Islet of Langerhans (tissue), 1 donor: ENCODE measurements at regions not wholly inside any gene's neighbourhood (a gene's known extent, or its start where the extent isn't known, plus 50 kb on each side); places are given as distances from the start of the nearest gene placed in this dataset.
"Not testable (repeated sequence)": the region's sequence is repeated elsewhere in the genome, so short reads cannot be mapped to it uniquely, and the experiment has no call there.

Experiments used
- FAIRE-seq: peaks from one replicate; lab custom pipeline; 2011; peaks lifted over from hg19 to GRCh38; lab: Jason Lieb, UNC

DNA sequence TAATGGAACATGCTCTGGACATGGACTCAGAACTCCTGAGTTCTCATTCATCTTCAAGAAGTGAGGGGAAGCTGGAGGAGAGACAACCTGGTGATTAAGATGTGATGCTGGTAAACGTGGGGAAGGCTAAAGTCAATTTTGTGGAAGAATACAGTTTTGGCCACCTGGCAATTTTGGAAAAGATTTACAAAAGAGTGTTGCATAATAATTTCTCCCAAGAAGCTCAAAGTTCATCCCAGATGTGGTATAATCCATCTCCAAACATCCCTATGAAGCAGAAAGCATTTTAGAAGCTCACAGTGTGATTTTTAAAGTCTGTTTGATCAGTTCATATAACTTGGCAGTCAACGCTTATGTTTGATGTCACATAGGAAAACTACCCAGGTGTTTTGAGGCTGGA is 208.7 kb downstream of the LMX1A start:
- no peak for FAIRE-seq

DNA sequence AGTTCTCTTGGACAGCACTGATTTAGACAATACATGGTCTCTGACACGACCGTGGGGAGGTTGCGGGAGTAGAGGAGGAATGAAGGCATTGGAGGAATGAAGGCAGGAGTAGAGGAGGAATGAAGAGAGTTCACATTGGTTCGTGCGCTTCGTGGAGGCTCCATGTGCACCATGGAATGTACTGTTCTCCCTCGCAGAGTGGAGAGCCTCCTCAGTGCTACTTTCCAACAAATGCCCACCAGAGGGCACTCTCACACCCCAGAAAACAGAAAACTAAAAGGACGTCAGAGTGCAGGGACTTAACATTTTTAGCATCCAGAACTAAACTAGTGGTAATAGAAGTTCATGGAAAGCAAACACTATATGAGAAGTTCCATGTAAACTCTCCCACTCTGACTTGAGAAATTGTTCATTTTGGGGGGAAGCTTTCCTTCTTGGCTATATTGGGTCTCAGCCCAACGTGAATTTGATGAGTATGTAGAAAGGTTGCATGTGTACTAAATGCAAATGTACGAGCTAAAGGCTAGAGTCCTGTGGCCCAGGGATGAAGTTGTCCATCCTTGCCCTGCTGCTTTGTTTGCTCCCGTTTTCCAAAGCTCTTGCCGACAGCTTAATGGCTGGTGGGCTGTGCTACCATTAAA is 211.6 kb downstream of the LMX1A start:
- peak; percentile 93 for FAIRE-seq

DNA sequence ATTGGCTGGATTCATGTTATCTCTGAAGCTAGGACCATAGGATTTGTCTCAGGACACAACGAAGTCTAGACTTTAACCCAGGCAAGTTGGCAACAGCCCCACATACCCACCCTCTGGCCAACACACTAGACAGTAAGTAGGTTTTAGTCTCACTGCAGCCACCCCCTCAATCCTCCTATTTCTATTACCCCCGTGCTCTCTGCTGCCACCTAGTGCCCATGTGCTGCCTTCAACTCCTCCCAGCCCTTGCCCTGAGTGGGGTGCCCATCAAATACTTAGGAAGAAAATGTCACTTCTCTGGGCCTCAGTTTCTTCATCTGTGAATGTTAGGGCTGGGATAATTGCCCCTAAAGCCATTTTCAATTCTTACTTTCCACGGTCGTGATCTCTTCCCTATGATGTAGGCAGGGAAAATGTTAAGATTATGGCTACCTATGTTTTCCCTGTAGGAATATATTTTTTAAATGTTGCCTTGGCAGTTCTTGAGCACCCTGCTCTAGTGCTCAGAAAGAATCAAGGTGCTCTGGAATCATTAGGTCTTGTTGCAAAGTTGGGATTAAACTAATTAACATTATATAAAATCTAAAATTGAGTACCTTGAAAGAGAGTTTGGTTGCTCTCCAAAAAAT is 213.0 kb downstream of the LMX1A start:
- FAIRE-seq = no peak

DNA sequence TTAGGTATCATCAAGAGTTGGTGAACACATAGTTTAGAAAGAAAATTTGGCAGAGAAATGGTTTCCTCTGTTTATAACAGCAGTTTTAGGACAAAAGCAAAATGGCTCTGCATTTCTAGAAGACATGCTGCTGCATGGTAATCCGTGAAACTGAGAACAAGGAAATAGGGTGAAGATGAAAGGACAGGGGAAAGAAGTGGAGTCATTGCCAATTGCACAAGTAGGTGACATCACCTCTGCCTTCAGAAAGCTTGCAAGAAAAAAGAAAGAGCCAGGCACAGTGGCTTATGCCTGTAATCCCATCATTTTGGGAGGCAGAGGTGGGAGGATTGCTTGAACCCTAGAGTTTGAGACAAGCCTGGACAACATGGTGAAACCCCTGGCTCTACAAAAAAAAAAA is 217.6 kb downstream of the LMX1A start:
- no peak for FAIRE-seq

DNA sequence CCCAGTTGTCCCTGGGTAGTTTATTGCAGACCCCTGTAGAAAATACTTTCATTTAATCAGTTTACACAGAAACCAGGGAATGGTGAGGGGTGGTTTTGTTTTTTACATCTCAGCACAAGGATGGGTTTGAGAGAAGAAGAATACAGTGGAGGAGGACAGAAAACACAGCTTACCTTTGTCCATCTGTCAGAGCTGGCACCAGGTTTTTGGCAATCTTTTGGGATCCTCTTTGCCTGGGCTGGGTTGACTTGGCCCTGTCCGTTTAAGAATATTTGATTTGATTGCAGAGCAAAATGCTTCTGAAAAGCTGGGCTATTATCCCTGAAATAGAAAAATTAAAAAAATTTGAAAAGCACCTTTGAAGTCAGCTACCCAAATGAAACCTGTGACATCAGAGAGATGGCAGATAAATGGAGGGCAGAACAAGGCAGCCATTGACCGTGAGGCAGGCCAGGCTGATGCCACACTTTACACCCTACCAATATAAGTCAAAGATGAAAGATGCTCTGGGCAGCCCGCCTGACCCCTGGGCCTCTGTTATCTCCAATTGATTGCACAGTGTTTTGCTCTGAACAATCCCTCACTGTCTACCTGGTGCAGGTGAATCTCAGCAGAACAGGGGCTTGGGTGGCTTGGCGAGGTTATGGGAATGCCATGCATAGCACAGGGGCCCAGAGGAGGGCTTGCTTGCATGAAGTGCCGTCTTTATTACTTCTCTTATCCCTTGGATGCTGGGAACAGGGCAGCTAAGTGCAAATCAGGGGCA is 218.8 kb downstream of the LMX1A start:
- FAIRE-seq = no peak

DNA sequence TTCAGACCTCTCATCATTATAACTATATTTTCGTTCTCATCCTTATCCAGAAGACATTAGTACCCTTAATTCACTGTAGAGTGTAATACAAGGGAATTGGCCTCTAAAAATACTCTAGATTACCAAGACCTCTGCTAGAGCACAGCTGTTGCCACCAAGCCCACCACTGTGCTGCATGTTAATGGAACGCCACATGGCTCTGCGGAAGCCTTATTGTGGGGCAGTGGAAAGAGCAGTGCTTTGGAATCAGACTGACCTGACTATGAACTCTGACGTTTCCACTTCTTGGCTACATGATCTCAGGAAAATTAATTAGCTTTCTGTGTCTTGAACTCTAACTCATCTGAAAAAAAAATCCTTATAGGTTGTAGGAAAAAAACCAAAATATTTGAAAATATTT is 222.1 kb downstream of the LMX1A start:
- no peak for FAIRE-seq

DNA sequence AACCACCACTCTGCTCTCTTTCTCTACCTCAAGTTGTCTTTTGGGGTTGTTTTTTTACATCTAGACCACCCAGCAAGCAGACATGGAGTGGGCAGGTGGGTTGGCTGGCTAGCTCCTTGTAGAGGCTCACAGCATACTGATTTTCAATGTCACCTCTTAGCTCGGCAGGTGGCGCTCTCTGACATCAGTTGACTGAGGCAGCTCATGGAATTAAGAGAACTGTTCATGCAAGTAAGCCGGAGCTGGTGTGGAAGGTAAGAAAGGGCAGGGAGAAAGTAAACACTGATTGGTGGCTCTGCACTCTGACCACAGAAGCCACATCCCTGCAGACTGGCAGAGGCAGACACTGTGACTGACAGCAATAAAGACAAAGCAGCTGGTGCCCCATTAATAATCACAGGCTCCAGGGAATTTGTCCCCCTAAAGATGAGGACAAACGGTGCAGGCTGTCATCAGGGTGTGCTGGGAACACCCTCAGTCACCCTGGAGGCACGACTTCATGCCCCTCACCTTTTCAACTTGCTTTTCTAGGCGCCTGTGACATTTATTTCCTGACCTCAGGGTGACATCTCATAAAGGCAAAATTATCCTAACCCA is 226.8 kb downstream of the LMX1A start:
- no peak for FAIRE-seq

DNA sequence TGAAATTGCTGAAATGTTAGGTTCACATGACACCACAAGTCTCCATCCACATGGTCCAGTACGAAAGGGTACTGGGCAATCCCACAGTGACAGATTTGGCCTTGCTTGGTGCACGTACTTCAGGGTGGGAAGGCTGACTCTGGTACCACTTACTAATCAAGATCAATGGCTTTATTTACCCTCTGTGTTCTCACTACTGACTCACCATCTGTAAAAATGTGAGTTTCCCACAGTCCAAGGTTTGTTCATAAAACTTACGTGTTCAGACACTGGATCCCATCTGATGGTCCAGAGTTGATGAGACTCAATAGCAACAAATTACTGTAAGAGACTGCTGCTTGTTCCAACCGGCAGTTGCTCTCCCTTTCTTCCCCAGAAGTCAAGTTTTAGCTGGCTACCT is 231.7 kb downstream of the LMX1A start:
- FAIRE-seq = no peak

DNA sequence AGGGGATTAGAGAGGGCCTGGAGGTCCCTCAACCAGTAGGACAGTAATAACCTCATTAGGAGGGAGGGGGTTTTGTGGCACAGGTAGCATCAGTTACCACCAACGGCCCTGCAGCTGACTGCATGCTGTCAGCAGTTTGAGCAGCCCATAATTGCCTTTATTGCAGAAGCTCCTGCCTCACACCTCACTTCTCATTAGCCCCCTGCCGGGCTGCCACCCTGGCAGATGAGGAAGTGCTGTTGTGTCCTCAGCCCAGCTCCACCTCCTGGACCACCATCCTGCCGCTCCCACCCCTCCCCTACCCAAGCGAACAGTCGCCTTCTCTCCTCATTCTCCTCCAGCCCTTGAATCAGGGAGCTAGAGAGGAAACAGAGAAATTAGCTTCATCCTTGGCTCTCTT is 237.4 kb downstream of the LMX1A start:
- FAIRE-seq = no peak

DNA sequence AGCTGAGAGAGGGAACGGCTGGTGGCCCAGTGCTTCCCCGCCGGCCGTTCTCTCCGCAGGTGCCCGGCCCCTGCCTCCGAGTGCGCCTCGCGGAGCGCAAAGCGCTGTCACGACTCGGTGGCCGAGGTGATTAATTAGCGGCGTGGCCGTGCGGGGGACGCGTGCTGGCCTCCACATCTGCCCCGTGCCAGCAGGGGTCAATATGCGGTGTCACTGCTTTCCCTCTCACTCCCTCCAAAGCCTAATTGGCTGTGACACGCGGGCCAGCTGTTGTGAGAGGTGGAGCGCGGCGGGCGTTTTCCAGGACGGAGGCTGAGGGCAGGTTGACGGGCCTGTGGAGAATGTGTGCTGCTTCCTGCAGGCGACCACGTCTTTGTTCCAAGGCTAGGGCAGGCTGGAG is 239.0 kb downstream of the LMX1A start:
- FAIRE-seq = no peak

DNA sequence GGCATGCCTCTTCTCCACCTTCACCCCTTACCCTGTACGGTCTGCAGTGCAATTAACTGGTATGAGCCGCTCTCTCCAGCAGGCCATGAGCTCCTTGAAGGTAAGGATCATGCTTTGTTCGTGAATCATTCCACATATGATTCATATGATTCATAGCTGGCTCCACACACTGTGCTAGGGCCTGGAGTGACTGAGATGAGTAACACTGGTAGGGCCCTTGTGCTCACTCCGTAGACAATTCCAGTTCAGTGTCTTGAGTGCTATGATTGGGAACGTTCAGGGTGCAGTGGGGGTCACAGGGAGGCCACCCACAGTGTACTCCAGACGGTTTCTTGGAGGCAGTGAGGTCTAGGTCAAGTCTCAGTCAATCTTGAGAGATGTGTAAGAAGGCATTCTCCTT is 239.8 kb downstream of the LMX1A start:
- FAIRE-seq = no peak

DNA sequence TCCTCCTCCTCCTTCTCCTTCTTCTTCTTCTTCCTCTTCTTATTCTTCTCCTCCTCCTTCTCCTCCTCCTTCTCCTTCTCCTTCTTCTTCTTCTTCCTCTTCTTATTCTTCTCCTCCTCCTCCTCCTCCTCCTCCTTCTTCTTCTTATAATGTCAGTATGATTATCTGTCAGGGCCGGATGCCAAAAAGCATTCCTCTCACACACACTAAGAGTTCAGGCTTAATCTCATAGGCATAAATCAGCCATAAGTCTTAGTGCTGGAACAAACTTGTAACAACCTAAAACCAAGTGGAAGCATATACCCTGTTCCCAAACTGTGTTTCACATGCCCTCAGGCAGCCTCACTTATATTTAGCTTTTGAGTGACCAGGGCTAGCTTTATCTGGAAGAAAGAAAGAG is 240.3 kb downstream of the LMX1A start:
- no peak for FAIRE-seq

DNA sequence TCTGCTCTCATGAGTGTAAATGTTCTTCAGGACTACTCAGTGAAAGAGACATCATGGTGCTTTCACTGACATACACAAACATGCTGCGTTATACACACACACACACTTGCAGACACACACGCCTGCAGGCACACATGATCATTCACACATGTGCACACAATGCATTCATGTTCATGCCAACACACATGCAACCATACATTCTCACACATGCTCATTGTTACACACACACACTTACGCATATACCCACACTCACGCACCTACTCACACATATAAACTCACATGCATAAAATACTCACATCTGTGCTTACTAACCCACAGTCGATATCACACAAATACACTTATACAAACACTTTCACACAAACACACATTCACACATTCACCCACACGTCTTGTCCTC is 241.6 kb downstream of the LMX1A start:
- FAIRE-seq = no peak

DNA sequence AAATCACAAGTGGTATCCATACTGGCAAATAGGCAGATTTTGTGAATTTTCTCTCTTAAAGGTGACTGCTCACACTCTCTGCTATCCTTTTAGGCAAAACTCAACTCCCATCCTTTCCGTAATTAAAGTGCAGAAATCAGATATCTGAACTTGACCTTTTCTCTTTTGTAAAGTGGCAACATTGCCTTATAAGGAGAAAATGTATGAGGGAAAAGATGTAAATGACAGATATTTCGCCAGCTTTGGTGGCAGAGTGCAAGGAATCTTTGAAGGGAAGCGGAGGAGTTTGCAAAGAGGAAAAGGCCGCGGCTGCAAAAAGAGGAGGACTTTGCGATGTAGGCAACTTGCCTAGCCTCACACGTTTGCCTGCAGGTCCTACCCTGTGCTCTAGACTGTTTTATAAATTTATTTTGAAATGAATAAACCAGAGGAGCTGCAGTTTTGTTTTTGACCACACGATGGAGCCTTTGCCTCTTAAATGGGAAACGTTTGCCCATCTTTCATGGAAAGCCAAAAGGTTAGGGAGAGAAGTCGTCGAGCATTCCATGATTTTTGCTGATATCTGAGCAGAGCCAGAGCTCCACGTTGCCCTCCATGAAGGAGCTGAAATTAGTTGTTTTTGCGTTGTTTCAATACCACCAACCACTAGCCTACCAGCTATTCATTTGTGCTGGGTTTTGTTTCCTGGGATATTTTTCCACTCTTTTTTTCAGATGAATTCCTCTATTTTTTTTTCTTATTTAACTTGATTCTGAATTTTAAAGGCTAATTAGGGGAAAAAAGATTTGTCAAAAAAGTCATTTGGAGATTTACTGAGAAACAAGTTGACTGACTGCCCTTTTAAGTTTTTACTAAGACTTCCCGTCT is 242.3 kb downstream of the LMX1A start:
- FAIRE-seq = peak; percentile 92

DNA sequence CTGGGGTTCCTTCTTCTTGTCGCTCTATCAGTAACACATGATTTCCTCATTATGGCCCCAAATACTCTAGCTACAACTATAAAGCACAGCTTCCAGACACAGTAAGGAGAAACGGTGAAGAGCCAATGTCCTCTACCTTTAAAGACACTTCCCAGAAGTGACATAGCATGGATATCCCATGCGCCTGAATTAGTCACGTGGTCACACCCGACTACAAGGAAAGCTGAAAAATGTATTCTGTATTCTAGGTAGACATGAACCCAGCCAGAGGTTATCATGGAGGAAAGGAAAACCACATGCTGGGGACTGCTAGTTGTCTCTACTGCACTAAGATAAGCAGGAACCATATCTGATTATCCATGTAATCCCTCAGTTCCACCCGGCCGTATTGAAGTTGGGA is 244.3 kb downstream of the LMX1A start:
- FAIRE-seq = no peak

DNA sequence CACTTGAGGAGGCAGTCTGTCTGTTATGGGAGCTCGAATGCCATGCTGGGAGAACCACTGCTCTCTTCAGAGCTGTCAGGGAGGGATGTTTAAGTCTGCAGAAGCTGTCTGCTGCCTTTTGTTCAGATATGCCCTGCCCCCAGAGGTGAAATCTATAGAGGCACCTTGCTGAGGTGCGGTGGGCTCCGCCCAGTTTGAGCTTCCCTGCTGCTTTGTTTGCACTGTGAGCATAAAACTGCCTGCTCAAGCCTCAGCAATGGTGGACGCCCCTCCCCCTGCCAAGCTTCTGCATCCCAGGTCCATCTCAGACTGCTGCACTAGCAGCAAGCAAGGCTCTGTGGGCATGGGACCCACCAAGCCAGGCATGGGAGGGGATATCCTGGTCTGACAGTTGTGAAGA is 247.5 kb downstream of the LMX1A start:
- FAIRE-seq = no peak

DNA sequence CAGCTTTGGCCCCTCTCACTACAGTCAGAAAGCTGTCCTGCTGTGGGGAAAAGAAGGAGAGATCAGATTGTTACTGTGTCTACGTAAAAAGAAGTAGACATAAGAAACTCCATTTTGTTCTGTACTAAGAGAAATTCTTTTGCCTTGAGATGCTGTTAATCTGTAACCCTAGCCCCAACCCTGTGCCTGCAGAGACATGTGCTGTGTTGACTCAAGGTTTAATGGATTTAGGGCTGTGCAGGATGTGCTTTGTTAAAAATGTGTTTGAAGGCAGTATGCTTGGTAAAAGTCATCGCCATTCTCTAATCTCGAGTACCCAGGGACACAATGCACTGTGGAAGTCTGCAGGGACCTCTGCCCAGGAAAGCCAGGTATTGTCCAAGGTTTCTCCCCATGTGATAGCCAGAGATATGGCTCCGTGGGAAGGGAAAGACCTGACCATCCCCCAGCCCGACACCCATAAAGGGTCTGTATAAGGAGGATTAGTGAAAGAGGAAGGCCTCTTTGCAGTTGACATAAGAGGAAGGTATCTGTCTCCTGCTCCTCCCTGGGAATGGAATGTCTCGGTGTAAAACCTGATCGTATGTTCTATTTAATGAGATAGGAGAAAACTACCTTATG is 263.9 kb downstream of the LMX1A start:
- not testable (repeated sequence) for FAIRE-seq

DNA sequence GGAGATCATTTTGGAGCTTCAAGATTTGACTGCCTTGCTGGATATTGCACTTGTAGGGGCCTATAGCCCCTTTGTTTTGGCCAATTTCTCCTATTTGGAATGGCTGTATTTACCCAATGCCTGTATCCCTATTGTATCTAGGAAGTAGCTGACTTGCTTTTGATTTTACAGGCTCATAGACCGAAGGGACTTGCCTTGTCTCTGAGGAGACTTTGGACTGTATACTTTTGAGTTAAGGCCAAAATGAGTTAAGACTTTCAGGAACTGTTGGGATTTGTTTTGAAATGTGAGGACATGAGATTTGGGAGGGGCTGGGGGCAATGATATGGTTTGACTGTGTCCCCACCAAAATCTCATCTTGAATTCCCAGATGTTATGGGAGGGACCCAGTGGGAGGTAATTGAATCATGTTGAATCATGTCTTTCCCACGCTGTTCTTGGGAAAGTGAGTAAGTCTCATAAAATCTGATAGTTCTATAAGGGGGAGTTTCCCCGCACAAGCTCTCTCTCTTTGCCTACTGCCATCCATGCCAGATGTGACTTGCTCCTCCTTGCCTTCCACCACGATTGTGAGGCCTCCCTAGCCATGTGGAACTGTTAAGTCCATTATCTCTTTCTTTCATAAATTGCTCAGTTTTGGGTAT is 276.1 kb downstream of the LMX1A start:
- FAIRE-seq = no peak

DNA sequence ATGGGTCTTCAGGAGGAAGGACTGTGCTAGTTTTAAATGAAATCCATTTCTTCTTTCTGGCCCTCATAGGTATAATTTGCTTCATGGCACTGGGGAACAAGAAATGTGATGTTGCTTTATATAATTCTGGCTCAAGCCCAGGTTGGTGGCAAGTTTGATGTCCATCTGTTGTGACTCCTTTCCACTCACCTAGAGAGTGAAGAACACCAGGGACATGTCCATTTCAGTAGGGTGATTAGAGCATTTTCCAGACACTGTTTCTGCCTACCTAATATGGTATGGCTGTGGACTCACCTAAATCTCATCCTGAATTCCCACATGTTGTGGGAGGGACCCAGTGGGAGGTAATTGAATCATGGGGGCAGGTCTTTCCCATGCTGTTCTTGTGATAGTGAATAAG is 278.1 kb downstream of the LMX1A start:
- FAIRE-seq = no peak

DNA sequence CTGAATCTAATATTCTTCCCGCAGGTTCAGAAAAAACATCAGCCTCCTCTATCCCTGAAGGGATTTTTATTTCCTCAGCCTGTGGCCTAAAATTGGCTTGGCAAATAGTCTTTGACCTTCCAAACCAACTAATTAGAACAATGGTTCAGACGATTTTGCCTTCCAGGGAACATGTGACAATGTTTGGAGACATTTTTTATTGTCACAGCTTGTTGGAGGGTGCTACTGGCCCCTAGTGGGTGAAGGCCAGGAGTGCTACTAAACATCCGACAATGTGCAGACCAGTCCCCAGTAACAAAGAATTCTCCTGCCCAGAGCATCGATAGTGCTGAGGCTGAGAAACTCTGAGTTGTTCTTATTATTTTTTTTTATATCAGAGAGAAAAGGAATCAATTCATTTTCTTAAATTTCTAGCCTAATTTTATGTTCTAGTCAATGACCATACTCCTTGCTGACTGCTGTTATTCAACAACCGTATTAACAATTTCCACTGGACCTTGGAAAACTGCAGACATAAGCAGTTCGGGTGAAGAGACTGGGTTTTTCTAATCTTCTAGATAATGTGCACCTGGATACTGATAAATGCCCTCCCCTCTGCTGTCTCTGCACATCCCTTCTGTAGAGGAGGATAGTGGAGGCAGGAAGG is 280.7 kb downstream of the LMX1A start:
- peak; percentile 82 for FAIRE-seq
